ENCODE measurements at regions not wholly inside any gene's neighbourhood (a gene's known extent, or its start where the extent isn't known, plus 50 kb on each side); places are given as distances from the start of the nearest gene placed in this dataset.

- 51 to 56% (median 53%) methylated on average over 2 of the region's 2 CpGs for WGBS, 3 donors
- TF ChIP-seq POLR2A (IDR thresholded peaks at IDR 0.05) (no peak), CTCF (IDR thresholded peaks at IDR 0.05) (no peak), EP300 (IDR thresholded peaks at IDR 0.05) (no peak)
- intact Hi-C loops (cut with DNase I), result no loop called here
- H3K36me3 ChIP-seq, result no peaks in the 10 kb centered on the region
- no peaks in the 10 kb centered on the region for H3K4me1 ChIP-seq (ENCODE audit: insufficient read depth)
- DNase-seq, result no peak
- no peaks in the 10 kb centered on the region for H3K9me3 ChIP-seq
- no peaks in the 10 kb centered on the region for H3K27me3 ChIP-seq
- H3K4me3 ChIP-seq, result no peak overlapping the region
- no peak overlapping the region for H3K27ac ChIP-seq
Measured at GRCh38 chr1:104746994-104747393, 997.3 kb downstream of the AMY1C start.

- intact Hi-C loops (cut with DNase I), result no loop called here
- Histone ChIP-seq H3K36me3 (no peaks in the 10 kb centered on the region), H3K27ac (no peak overlapping the region), H3K4me1 (ENCODE audit: insufficient read depth) (peaks cover 1% of the 10 kb centered on the region), H3K9me3 (no peaks in the 10 kb centered on the region), H3K4me3 (no peak overlapping the region), H3K27me3 (no peaks in the 10 kb centered on the region)
- no peak for DNase-seq
- TF ChIP-seq EP300 (IDR thresholded peaks at IDR 0.05) (no peak), CTCF (IDR thresholded peaks at IDR 0.05) (no peak), POLR2A (IDR thresholded peaks at IDR 0.05) (no peak)
Measured at GRCh38 chr1:104760017-104760416, 1010.3 kb downstream of the AMY1C start.

GRCh38 chr1:104761961-104762570, 1012.4 kb downstream of the AMY1C start:
- Histone ChIP-seq H3K27ac (no peak overlapping the region), H3K4me3 (no peak overlapping the region), H3K36me3 (no peaks in the 10 kb centered on the region), H3K4me1 (ENCODE audit: insufficient read depth) (peaks cover 3% of the 10 kb centered on the region), H3K9me3 (no peaks in the 10 kb centered on the region), H3K27me3 (no peaks in the 10 kb centered on the region)
- intact Hi-C loops (cut with DNase I), result no loop called here
- TF ChIP-seq CTCF (IDR thresholded peaks at IDR 0.05) (no peak), POLR2A (IDR thresholded peaks at IDR 0.05) (no peak), EP300 (IDR thresholded peaks at IDR 0.05) (no peak)
- WGBS, 3 donors, result 76 to 80% (median 79%) methylated on average over 7 of the region's 7 CpGs
- no peak for DNase-seq

- no peaks in the 10 kb centered on the region for H3K9me3 ChIP-seq
- peaks cover 3% of the 10 kb centered on the region for H3K4me1 ChIP-seq (ENCODE audit: insufficient read depth)
- H3K27ac ChIP-seq, result no peak overlapping the region
- no peak for DNase-seq
- TF ChIP-seq POLR2A (IDR thresholded peaks at IDR 0.05) (no peak), CTCF (IDR thresholded peaks at IDR 0.05) (no peak)
- H3K36me3 ChIP-seq, result no peaks in the 10 kb centered on the region
- H3K27me3 ChIP-seq, result no peaks in the 10 kb centered on the region
- intact Hi-C loops (cut with DNase I), result no loop called here
- WGBS, 3 donors, result 0 to 6% (median 5%) methylated on average over 1 of the region's 1 CpG
- H3K4me3 ChIP-seq, result no peak overlapping the region
Measured at GRCh38 chr1:104765085-104765484, 1015.4 kb downstream of the AMY1C start.
